ENCODE measurements at regions not wholly inside any gene's neighbourhood (a gene's known extent, or its start where the extent isn't known, plus 50 kb on each side); places are given as distances from the start of the nearest gene placed in this dataset.
A peak's percentile ranks its signal among the peaks of the same experiment; 100 is the strongest.

GRCh38 chr11:15742626-15743519, 613.5 kb downstream of the SOX6 start (continued):
- 0 out of 2 replicates have a peak, but pooled peaks have one; percentile 16 for TF ChIP-seq FOSL1 (tag; conservative IDR thresholded peaks at IDR 0.05)

GRCh38 chr11:15744693-15745092, 611.7 kb downstream of the SOX6 start:
- BruUV-seq (replicated peaks), result no TSS peak
- in situ Hi-C loops (cut with MboI), result no loop called here
- intact Hi-C loops (cut with micrococcal nuclease), result no loop called here
- FAIRE-seq (no peak), DNase-seq (ENCODE audit: extremely low read depth in 1 of 4, low spot score in 3 of 4) (no peak), ATAC-seq (no peak)
- ChIA-PET POLR2A (interaction anchor here (2.2 kb wide), 1 partner anchor 11 kb away, joined by 8 read pairs; no protein-coding TSS in a partner anchor), CTCF (ENCODE audit: low intra/inter-chr PET ratio) (no interaction called here)
- Histone ChIP-seq H3K27me3 (ENCODE audit: control insufficient read depth in 2 of 2, insufficient read depth in 2 of 2, low read length in 2 of 2) (peaks cover 3 to 4% of the 10 kb centered on the region in 2 experiments; a peak in 3 of 5 replicates), H4K20me1 (replicated peaks; ENCODE audit: control insufficient read depth, insufficient read depth, low read length) (no peaks in the 10 kb centered on the region), H3K4me1 (replicated peaks in 1 of 2; ENCODE audit: control insufficient read depth in 2 of 2, insufficient read depth in 2 of 2, low read length in 2 of 2) (no peaks in the 10 kb centered on the region), H3K36me3 (ENCODE audit: control insufficient read depth, insufficient read depth, low read length) (no peaks in the 10 kb centered on the region), H2AFZ (ENCODE audit: low read depth, low read length) (no peak overlapping the region), H3K79me2 (ENCODE audit: control insufficient read depth, insufficient read depth, low read length) (no peaks in the 10 kb centered on the region), H3K9me3 (replicated peaks; ENCODE audit: control insufficient read depth, insufficient read depth, low read depth, low read length) (no peaks in the 10 kb centered on the region), H3K4me2 (ENCODE audit: insufficient read depth, low read length) (no peak overlapping the region), H3K4me3 (no peak overlapping the region), H3K9ac (ENCODE audit: insufficient read depth in 1 of 2, low read depth in 2 of 2, low read length in 2 of 2) (no peak overlapping the region), H3K9me1 (ENCODE audit: control insufficient read depth, insufficient read depth, low read length) (no peaks in the 10 kb centered on the region), H3K27ac (ENCODE audit: extremely low read depth, low read depth, low read length) (no peak overlapping the region)
- WGBS (ENCODE audit: insufficient coverage, low coverage, missing lambda C conversion rate), result 0% methylated on average over 3 of the region's 3 CpGs
- TF ChIP-seq ZBTB1 (CRISPR knock-in tag; IDR thresholded peaks at IDR 0.05; ENCODE audit: borderline replicate concordance, low read depth) (no peak), PYGO2 (tag; IDR thresholded peaks at IDR 0.05) (no peak), POLR2B (IDR thresholded peaks at IDR 0.05; ENCODE audit: low read depth, partially characterized antibody) (no peak), TRIM28 (IDR thresholded peaks at IDR 0.05) (no peak), SAFB (IDR thresholded peaks at IDR 0.05; ENCODE audit: borderline replicate concordance, low read depth, low read length) (no peak), RAD21 (CRISPR knock-in tag; conservative IDR thresholded peaks at IDR 0.05 in 1 of 2, IDR thresholded peaks at IDR 0.05 in 1 of 2) (no peak), TSHZ1 (CRISPR knock-in tag; IDR thresholded peaks at IDR 0.05) (no peak), TFE3 (CRISPR knock-in tag; IDR thresholded peaks at IDR 0.05) (no peak), KLF13 (tag; IDR thresholded peaks at IDR 0.05; ENCODE audit: borderline replicate concordance, low read depth) (no peak), HEY1 (CRISPR knock-in tag; IDR thresholded peaks at IDR 0.05; ENCODE audit: borderline replicate concordance) (no peak), ZNF212 (CRISPR knock-in tag; IDR thresholded peaks at IDR 0.05) (no peak), MAFG (tag; conservative IDR thresholded peaks at IDR 0.05) (no peak), ZNF644 (tag; IDR thresholded peaks at IDR 0.05; ENCODE audit: low read depth) (no peak), ZNF583 (CRISPR knock-in tag; IDR thresholded peaks at IDR 0.05) (no peak), CCNT2 (IDR thresholded peaks at IDR 0.05; ENCODE audit: borderline replicate concordance, extremely low read depth, insufficient read length, low read depth, low read length) (no peak)
